Esophagus squamous epithelium (tissue), 4 donors: ENCODE measurements at regions not wholly inside any gene's neighbourhood (a gene's known extent, or its start where the extent isn't known, plus 50 kb on each side); places are given as distances from the start of the nearest gene placed in this dataset.

Experiments
- CTCF ChIP-seq, 6 experiments: fragments of 450-650 bp in 4 of 6; fragments of 200-600 bp in 2 of 6; sonication (generic) in 2 of 6; IDR thresholded peaks; one replicate each; pipeline ENCODE4 v1.5.1; 2016 to 2019; ENCODE audit warnings: antibody characterized with exemption in 6 of 6, mild to moderate bottlenecking in 4 of 6, moderate library complexity in 4 of 6
- POLR2A ChIP-seq, 4 donors: fragments of 450-650 bp; IDR thresholded peaks; one replicate each; pipeline ENCODE4 v1.6.1; 2017; ENCODE audit warnings: antibody characterized with exemption in 4 of 4, mild to moderate bottlenecking in 4 of 4, moderate library complexity in 3 of 4

- TF ChIP-seq CTCF (IDR thresholded peaks at IDR 0.05) (no peak), POLR2A (IDR thresholded peaks at IDR 0.05) (no peak)
Observed at GRCh38 chr7:42445691-42446090, 208.7 kb upstream of the GLI3 start.
